Vagina (tissue), 2 donors: ENCODE measurements at regions not wholly inside any gene's neighbourhood (a gene's known extent, or its start where the extent isn't known, plus 50 kb on each side); places are given as distances from the start of the nearest gene placed in this dataset.

ENCODE experiments used
- POLR2A ChIP-seq, 2 donors: fragments of 450-650 bp; IDR thresholded peaks; one replicate each; pipeline ENCODE4 v1.6.1; 2017; ENCODE audit warnings: antibody characterized with exemption in 2 of 2, mild to moderate bottlenecking in 2 of 2, moderate library complexity in 2 of 2
- POLR2AphosphoS5 ChIP-seq, 2 donors: sonication (generic); formaldehyde crosslinking; IDR thresholded peaks; one replicate each; pipeline ENCODE4 v1.9.0; 2017; ENCODE audit warnings: antibody characterized with exemption in 2 of 2, mild to moderate bottlenecking in 2 of 2, low read depth in 1 of 2; ENCODE audit not compliant: insufficient read depth in 1 of 2
- TF ChIP-seq, protein P1 (sequence below), 3 experiments: fragments of 450-650 bp in 2 of 3; fragments of 200-600 bp in 1 of 3; sonication (generic) in 1 of 3; IDR thresholded peaks; one replicate each; pipeline ENCODE4 v1.5.1; 2017 to 2019; ENCODE audit warnings: antibody characterized with exemption in 3 of 3, mild to moderate bottlenecking in 2 of 3, moderate library complexity in 2 of 3

DNA sequence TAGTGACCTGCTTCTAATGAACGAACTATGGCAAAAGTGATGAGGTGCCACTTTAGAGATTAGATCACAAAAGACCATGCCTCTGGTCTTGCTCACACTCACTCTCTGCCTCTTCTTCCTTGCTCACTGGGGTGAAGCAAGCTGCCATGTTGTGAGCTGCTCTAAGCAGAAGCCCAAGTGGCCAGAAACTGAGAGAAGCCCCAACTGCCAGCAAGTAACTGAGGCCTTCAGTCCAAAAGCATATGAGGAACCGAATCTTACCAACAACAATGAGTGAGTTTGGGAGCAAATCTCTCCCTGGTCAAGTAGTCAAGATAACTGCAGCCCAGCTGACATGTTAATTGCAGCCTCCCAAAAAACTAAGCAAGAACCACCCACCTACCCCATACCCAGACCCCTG is 126.0 kb upstream of the ACO1 start:
- TF ChIP-seq, protein P1, sequence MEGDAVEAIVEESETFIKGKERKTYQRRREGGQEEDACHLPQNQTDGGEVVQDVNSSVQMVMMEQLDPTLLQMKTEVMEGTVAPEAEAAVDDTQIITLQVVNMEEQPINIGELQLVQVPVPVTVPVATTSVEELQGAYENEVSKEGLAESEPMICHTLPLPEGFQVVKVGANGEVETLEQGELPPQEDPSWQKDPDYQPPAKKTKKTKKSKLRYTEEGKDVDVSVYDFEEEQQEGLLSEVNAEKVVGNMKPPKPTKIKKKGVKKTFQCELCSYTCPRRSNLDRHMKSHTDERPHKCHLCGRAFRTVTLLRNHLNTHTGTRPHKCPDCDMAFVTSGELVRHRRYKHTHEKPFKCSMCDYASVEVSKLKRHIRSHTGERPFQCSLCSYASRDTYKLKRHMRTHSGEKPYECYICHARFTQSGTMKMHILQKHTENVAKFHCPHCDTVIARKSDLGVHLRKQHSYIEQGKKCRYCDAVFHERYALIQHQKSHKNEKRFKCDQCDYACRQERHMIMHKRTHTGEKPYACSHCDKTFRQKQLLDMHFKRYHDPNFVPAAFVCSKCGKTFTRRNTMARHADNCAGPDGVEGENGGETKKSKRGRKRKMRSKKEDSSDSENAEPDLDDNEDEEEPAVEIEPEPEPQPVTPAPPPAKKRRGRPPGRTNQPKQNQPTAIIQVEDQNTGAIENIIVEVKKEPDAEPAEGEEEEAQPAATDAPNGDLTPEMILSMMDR (IDR thresholded peaks at IDR 0.05): no peak
- no peak for TF ChIP-seq POLR2AphosphoS5 (IDR thresholded peaks at IDR 0.05; ENCODE audit: insufficient read depth in 1 of 2, low read depth in 1 of 2)
- TF ChIP-seq POLR2A (IDR thresholded peaks at IDR 0.05): no peak
